NCI-H2081 (cell line): ENCODE measurements at regions not wholly inside any gene's neighbourhood (a gene's known extent, or its start where the extent isn't known, plus 50 kb on each side); places are given as distances from the start of the nearest gene placed in this dataset.
A peak's percentile ranks its signal among the peaks of the same experiment; 100 is the strongest.

Experiments
- DNase-seq, 2 experiments: peaks; one replicate each; lab custom pipeline; 2025; lab: John Stamatoyannopoulos, UW

- DNase-seq: no peak
Observed at GRCh38 chr13:27367570-27367969, 56.8 kb upstream of the GTF3A start.

- no peak for DNase-seq
Observed at GRCh38 chr13:27370305-27370872, 54.0 kb upstream of the GTF3A start.

GRCh38 chr13:27371932-27372331, 52.5 kb upstream of the GTF3A start:
- peak in 1 of 2 experiments; percentile 73 for DNase-seq

- DNase-seq: peak; percentile 60 to 88
Observed at GRCh38 chr13:27372896-27373295, 51.5 kb upstream of the GTF3A start.

- no peak for DNase-seq
Observed at GRCh38 chr13:27374126-27374613, 50.2 kb upstream of the GTF3A start.
